HFFc6 (cell line): ENCODE measurements at regions not wholly inside any gene's neighbourhood (a gene's known extent, or its start where the extent isn't known, plus 50 kb on each side); places are given as distances from the start of the nearest gene placed in this dataset.
"Not testable (repeated sequence)": the region's sequence is repeated elsewhere in the genome, so short reads cannot be mapped to it uniquely, and the experiment has no call there.

Experiments
- DNase-seq: peaks from one replicate; pipeline ENCODE4 v3.0.0-alpha.2; 2018
- H3K27ac Mint-ChIP-seq: 2 replicates; pipeline ENCODE4 v1.8.0; 2020; ENCODE audit warnings: mild to moderate bottlenecking, mixed read lengths
- H3K27me3 Mint-ChIP-seq: 2 replicates; pipeline ENCODE4 v1.8.0; 2021; ENCODE audit warnings: mild to moderate bottlenecking, moderate library complexity, mixed read lengths; ENCODE audit not compliant: insufficient read depth
- H3K36me3 Mint-ChIP-seq: 2 replicates; pipeline ENCODE4 v1.8.0; 2021; ENCODE audit warnings: low read depth, mixed read lengths
- H3K4me1 Mint-ChIP-seq: 2 replicates; pipeline ENCODE4 v1.8.0; 2020; ENCODE audit warnings: low read depth, mixed read lengths
- H3K4me3 Mint-ChIP-seq: 2 replicates; pipeline ENCODE4 v1.8.0; 2020; ENCODE audit warnings: mild to moderate bottlenecking, moderate library complexity, mixed read lengths
- H3K9me3 Mint-ChIP-seq: 2 replicates; pipeline ENCODE4 v1.8.0; 2020; ENCODE audit warnings: mild to moderate bottlenecking, mixed read lengths
- CTCF ChIP-seq: fragments of 200-600 bp; sonication (generic); IDR thresholded peaks from 2 replicates; pipeline ENCODE4 v1.5.0; 2021; ENCODE audit warnings: antibody characterized with exemption, mild to moderate bottlenecking

DNA sequence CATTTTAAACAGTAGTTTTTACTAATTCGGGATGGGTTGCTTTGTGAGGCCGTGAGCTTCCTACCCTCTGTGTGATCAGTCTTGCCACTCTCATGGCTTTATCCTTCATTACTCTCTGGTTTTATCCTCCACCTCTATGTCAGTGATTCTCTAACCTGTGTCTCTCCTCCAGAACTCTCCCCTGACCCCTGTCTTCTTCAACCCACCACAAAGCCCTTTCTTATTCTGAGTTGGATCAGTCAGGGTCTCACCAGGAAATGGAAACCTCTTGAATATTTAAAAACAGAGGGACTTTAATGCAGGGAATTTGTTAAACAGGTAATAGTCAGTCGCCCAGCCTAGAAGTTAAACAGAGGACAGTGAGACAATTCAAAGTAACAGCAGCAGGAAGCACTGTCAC lies 64.2 kb upstream of the ADPGK start:
- Mint-ChIP-seq H3K4me3 (no peak overlapping the region), H3K27ac (no peak overlapping the region), H3K9me3 (no peaks in the 10 kb centered on the region), H3K4me1 (peaks cover 6% of the 10 kb centered on the region), H3K36me3 (no peaks in the 10 kb centered on the region), H3K27me3 (peaks cover 22% of the 10 kb centered on the region)
- no peak for DNase-seq
- no peak for TF ChIP-seq CTCF

DNA sequence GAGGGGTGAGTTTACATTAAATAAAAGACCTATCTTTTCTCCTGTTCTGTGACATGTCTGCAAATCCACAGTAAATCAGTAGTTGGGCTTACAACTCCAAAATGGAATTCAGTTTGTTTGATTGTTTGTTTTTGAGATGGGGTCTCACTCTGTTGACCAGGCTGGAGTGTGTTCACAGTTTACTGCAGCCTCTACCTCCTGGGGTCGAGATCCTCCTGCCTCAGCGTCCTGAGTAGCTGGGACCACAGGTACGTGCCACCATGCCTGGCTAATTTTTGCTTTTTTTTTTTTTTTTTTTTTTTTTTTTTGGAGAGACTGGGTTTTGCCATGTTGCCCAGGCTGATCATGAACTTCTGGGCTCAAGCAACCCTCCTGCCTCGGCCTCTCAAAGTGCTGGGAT lies 63.5 kb upstream of the ADPGK start:
- no peak overlapping the region for H3K4me3 Mint-ChIP-seq
- no peaks in the 10 kb centered on the region for H3K9me3 Mint-ChIP-seq
- no peak for TF ChIP-seq CTCF
- H3K27me3 Mint-ChIP-seq = peaks cover 22% of the 10 kb centered on the region
- H3K4me1 Mint-ChIP-seq = peaks cover 6% of the 10 kb centered on the region
- H3K36me3 Mint-ChIP-seq = no peaks in the 10 kb centered on the region
- no peak overlapping the region for H3K27ac Mint-ChIP-seq
- DNase-seq = no peak

DNA sequence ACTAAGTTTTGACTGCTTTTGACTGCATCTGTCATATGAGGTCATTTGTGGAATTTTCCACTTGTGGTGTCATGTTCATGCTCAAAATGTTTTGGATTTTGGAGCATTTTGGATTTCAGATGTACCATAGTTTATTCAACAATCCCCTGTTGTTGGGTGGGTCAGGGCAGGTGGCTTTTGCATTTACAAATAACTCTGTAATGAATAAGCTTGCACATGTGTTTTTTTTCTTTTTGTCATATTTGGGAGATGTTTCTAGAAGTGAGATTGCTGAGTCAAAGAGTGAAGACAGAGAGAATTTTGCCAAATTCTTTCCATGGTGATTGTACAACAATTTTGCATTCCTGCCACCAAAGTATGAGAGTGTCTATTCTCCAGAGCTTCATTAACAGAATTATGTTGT lies 62.4 kb upstream of the ADPGK start:
- H3K36me3 Mint-ChIP-seq = no peaks in the 10 kb centered on the region
- peaks cover 22% of the 10 kb centered on the region for H3K27me3 Mint-ChIP-seq
- TF ChIP-seq CTCF = peak; percentile 20; the same call in 1 of the 2 replicates
- H3K4me1 Mint-ChIP-seq = peaks cover 6% of the 10 kb centered on the region
- H3K27ac Mint-ChIP-seq = no peak overlapping the region
- H3K4me3 Mint-ChIP-seq = no peak overlapping the region
- H3K9me3 Mint-ChIP-seq = no peaks in the 10 kb centered on the region
- peak; percentile 4 for DNase-seq

- Mint-ChIP-seq H3K4me1 (peaks cover 6% of the 10 kb centered on the region), H3K9me3 (no peaks in the 10 kb centered on the region), H3K27me3 (peaks cover 11% of the 10 kb centered on the region), H3K4me3 (no peak overlapping the region), H3K36me3 (no peaks in the 10 kb centered on the region), H3K27ac (no peak overlapping the region)
- no peak for DNase-seq
- TF ChIP-seq CTCF = no peak
Measured at GRCh38 chr15:72844067-72844466, 60.5 kb upstream of the ADPGK start.

DNA sequence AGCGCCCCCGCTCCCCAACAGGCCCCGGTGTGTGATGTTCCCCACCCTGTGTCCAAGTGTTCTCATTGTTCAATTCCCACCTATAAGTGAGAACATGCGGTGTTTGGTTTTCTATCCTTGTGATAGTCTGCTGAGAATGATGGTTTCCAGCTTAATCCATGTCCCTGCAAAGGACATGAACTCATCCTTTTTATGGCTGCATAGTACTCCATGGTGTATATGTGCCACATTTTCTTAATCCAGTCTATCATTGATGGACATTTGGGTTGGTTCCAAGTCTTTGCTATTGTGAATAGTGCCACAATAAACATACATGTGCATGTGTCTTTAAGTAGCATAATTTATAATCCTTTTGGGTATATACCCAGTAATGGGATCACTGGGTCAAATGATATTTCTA lies 59.8 kb upstream of the ADPGK start:
- H3K27ac Mint-ChIP-seq, H3K4me3 Mint-ChIP-seq, H3K36me3 Mint-ChIP-seq, H3K9me3 Mint-ChIP-seq, DNase-seq, H3K4me1 Mint-ChIP-seq: not testable (repeated sequence)
- H3K27me3 Mint-ChIP-seq = peaks cover 11% of the 10 kb centered on the region

DNA sequence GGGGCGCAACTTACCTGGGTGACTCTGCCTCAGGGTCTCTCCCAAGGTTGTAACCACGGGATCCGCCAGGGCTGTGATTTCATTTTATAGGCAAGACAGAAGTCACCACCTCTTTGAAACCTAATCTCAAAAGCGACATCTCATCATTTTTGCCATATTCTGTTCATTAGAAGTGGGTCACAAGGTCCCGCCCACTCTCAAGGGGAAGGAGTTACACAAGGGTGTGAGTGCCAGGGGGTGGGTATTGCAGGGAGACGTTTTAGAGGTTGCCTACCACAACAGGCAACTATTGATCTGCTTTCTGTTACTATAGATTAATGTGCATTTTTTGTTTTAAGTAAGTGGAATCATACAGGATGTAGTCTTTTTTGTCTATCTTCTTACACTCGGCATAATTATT lies 56.6 kb upstream of the ADPGK start:
- no peak for DNase-seq
- no peaks in the 10 kb centered on the region for H3K36me3 Mint-ChIP-seq
- peaks cover 1% of the 10 kb centered on the region for H3K27me3 Mint-ChIP-seq
- TF ChIP-seq CTCF = no peak
- H3K27ac Mint-ChIP-seq = no peak overlapping the region
- H3K4me1 Mint-ChIP-seq = no peaks in the 10 kb centered on the region
- no peak overlapping the region for H3K4me3 Mint-ChIP-seq
- no peaks in the 10 kb centered on the region for H3K9me3 Mint-ChIP-seq
